ENCODE measurements at regions not wholly inside any gene's neighbourhood (a gene's known extent, or its start where the extent isn't known, plus 50 kb on each side); places are given as distances from the start of the nearest gene placed in this dataset.

- H3K9me3 ChIP-seq (ENCODE audit: control insufficient read depth, insufficient read depth, low read length): peaks cover 6% of the 10 kb centered on the region; the same call in 1 of the 2 replicates
- H3K18ac ChIP-seq (ENCODE audit: low read depth, low read length): no peak overlapping the region
- no peak overlapping the region for H4K8ac ChIP-seq (ENCODE audit: low read depth in 2 of 2, low read length in 2 of 2)
- H3K9me1 ChIP-seq (ENCODE audit: insufficient read depth, low read length): no peaks in the 10 kb centered on the region
- H3K36me3 ChIP-seq (ENCODE audit: control insufficient read depth, insufficient read depth, low read length): no peaks in the 10 kb centered on the region
- no TSS peak for BruUV-seq (replicated peaks)
- in situ Hi-C loops (cut with MboI; ENCODE audit: low sequenced_read_pairs) (no loop called here), dilution Hi-C loops (cut with HindIII; ENCODE audit: low sequenced_read_pairs, unreplicated experiment) (no loop called here), intact Hi-C loops (cut with micrococcal nuclease) (no loop called here)
- no peak overlapping the region for H3K56ac ChIP-seq (ENCODE audit: extremely low read depth, insufficient read depth, low read length)
- H2BK15ac ChIP-seq (ENCODE audit: low read depth, low read length): no peak overlapping the region
- WGBS, 2 experiments (ENCODE audit: extremely low coverage in 2 of 2, insufficient read length in 1 of 2): 50% methylated on average over 2 of the region's 3 CpGs; no CpG with 5 or more reads in 1 of the 2 experiments
- no peak overlapping the region for H2AFZ ChIP-seq (replicated peaks; ENCODE audit: low read length, poor library complexity)
- no peak overlapping the region for H2AK5ac ChIP-seq (ENCODE audit: low read depth, low read length)
- H2AK9ac ChIP-seq (replicated peaks; ENCODE audit: low read depth, low read length, poor library complexity): no peak overlapping the region
- no peak overlapping the region for H3K14ac ChIP-seq (replicated peaks; ENCODE audit: low read depth, low read length)
- no peak overlapping the region for H3K23ac ChIP-seq (ENCODE audit: low read depth, low read length)
- CTCF ChIA-PET: no interaction called here
- TF ChIP-seq RAD21 (IDR thresholded peaks at IDR 0.05; ENCODE audit: low read length): no peak
- no peak for TF ChIP-seq RCOR1 (IDR thresholded peaks at IDR 0.05; ENCODE audit: insufficient replicate concordance, low read length)
- TF ChIP-seq SMC3 (IDR thresholded peaks at IDR 0.05; ENCODE audit: low read depth, low read length): no peak
- no peak for TF ChIP-seq CTCF (conservative IDR thresholded peaks at IDR 0.05; ENCODE audit: low read depth, low read length)
- no peak overlapping the region for H3K4ac ChIP-seq (ENCODE audit: low read depth, low read length)
- no peaks in the 10 kb centered on the region for H3K27me3 ChIP-seq (ENCODE audit: control insufficient read depth, insufficient read depth, low read length)
- no peaks in the 10 kb centered on the region for H3K79me1 ChIP-seq (ENCODE audit: low read depth in 1 of 2, low read length in 2 of 2)
- DNase-seq (no peak), ATAC-seq (ENCODE audit: low read depth) (no peak)
- H3K4me1 ChIP-seq (ENCODE audit: control insufficient read depth, insufficient read depth, low read length): no peaks in the 10 kb centered on the region
- no peak overlapping the region for H2BK20ac ChIP-seq (ENCODE audit: low read depth, low read length)
- no peak overlapping the region for H4K5ac ChIP-seq (ENCODE audit: low read depth, low read length)
- H3K27ac ChIP-seq (ENCODE audit: insufficient read depth, low read length): no peak overlapping the region
- no peak overlapping the region for H2BK5ac ChIP-seq (ENCODE audit: low read depth, low read length, poor library complexity, severe bottlenecking)
- no peak overlapping the region for H3K4me3 ChIP-seq (ENCODE audit: insufficient read depth, low read depth, low read length)
- no peak overlapping the region for H3K9ac ChIP-seq (ENCODE audit: low read depth, low read length)
- H2BK120ac ChIP-seq (ENCODE audit: low read depth, low read length): no peak overlapping the region
- H4K20me1 ChIP-seq (ENCODE audit: insufficient read depth, low read length): no peaks in the 10 kb centered on the region
- H3K4me2 ChIP-seq (ENCODE audit: low read depth, low read length): no peak overlapping the region
- POLR2A ChIA-PET (ENCODE audit: unreplicated experiment): no interaction called here
- H4K91ac ChIP-seq (ENCODE audit: insufficient read depth, low read depth, low read length): no peak overlapping the region
Measured at GRCh38 chr11:90318651-90319050, 95.8 kb upstream of the CHORDC1 start.

Measured in IMR-90 (cell line).